T follicular helper cell (primary cell): ENCODE measurements at regions not wholly inside any gene's neighbourhood (a gene's known extent, or its start where the extent isn't known, plus 50 kb on each side); places are given as distances from the start of the nearest gene placed in this dataset.
"Not testable (repeated sequence)": the region's sequence is repeated elsewhere in the genome, so short reads cannot be mapped to it uniquely, and the experiment has no call there.

Source experiments
- DNase-seq: peaks from one replicate; pipeline ENCODE4 v3.0.0-alpha.2; 2020; ENCODE audit warnings: low read depth

- not testable (repeated sequence) for DNase-seq
Observed at GRCh38 chr18:8913606-8914403, 188.7 kb upstream of the NDUFV2 start.

- DNase-seq: not testable (repeated sequence)
Observed at GRCh38 chr18:8914404-8915264, 187.9 kb upstream of the NDUFV2 start.

- not testable (repeated sequence) for DNase-seq
Observed at GRCh38 chr18:8920856-8921787, 181.4 kb upstream of the NDUFV2 start.

GRCh38 chr18:8926464-8926863, 176.0 kb upstream of the NDUFV2 start:
- no peak for DNase-seq

GRCh38 chr18:8928044-8928443, 174.5 kb upstream of the NDUFV2 start:
- no peak for DNase-seq

- DNase-seq: no peak
Observed at GRCh38 chr18:8928847-8929780, 173.4 kb upstream of the NDUFV2 start.

GRCh38 chr18:8930990-8931616, 171.4 kb upstream of the NDUFV2 start:
- DNase-seq: no peak

GRCh38 chr18:8932866-8933265, 169.6 kb upstream of the NDUFV2 start:
- no peak for DNase-seq

- DNase-seq: no peak
Observed at GRCh38 chr18:8933714-8934284, 168.7 kb upstream of the NDUFV2 start.

- not testable (repeated sequence) for DNase-seq
Observed at GRCh38 chr18:8935346-8935745, 167.2 kb upstream of the NDUFV2 start.

GRCh38 chr18:8936619-8937018, 165.9 kb upstream of the NDUFV2 start:
- DNase-seq: no peak

- DNase-seq: no peak
Observed at GRCh38 chr18:8937160-8938094, 165.1 kb upstream of the NDUFV2 start.

- no peak for DNase-seq
Observed at GRCh38 chr18:8938817-8939216, 163.7 kb upstream of the NDUFV2 start.

GRCh38 chr18:8942021-8942908, 160.2 kb upstream of the NDUFV2 start:
- no peak for DNase-seq

- no peak for DNase-seq
Observed at GRCh38 chr18:8942909-8943545, 159.5 kb upstream of the NDUFV2 start.

- DNase-seq: no peak
Observed at GRCh38 chr18:8943900-8944870, 158.3 kb upstream of the NDUFV2 start.
